ENCODE measurements at regions not wholly inside any gene's neighbourhood (a gene's known extent, or its start where the extent isn't known, plus 50 kb on each side); places are given as distances from the start of the nearest gene placed in this dataset.

DNA sequence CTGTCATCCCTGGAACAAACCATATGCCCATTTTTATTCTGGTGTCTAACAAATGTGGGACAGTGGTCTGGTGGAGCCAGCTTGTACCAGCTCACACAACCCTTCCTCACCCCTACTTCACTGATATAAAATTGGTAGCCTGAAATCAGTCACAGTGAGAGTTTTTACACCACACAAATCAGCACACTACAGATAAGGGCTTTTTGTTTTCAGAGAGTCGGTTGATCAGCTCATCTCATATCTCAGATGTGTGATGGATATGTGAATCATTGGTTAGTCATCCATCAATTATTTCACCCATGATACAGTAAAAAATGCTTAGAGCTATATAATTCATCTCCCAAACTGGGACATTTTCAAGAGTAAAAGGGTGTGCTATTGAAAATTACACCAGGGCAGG is 529.2 kb downstream of the EBF1 start:
- H3K36me3 ChIP-seq: no peaks in the 10 kb centered on the region
- H3K27ac ChIP-seq: no peak overlapping the region
- H3K4me3 ChIP-seq: no peak overlapping the region
- intact Hi-C loops (cut with DNase I): no loop called here
- no peaks in the 10 kb centered on the region for H3K4me1 ChIP-seq
- no peaks in the 10 kb centered on the region for H3K27me3 ChIP-seq (ENCODE audit: low read depth)
- ATAC-seq: no peak
- H3K9me3 ChIP-seq: no peaks in the 10 kb centered on the region
- no peak for DNase-seq
- no peak for TF ChIP-seq CTCF (IDR thresholded peaks at IDR 0.05)

GRCh38 chr5:158569534-158569933 is 530.2 kb downstream of the EBF1 start:
- no peaks in the 10 kb centered on the region for H3K36me3 ChIP-seq
- H3K9me3 ChIP-seq: no peaks in the 10 kb centered on the region
- no peaks in the 10 kb centered on the region for H3K27me3 ChIP-seq (ENCODE audit: low read depth)
- DNase-seq (no peak), ATAC-seq (no peak)
- no peaks in the 10 kb centered on the region for H3K4me1 ChIP-seq
- no peak for TF ChIP-seq CTCF (IDR thresholded peaks at IDR 0.05)
- H3K27ac ChIP-seq: no peak overlapping the region
- no peak overlapping the region for H3K4me3 ChIP-seq
- intact Hi-C loops (cut with DNase I): no loop called here

GRCh38 chr5:158565017-158565789 is 534.5 kb downstream of the EBF1 start:
- Histone ChIP-seq H3K27me3 (ENCODE audit: low read depth) (no peaks in the 10 kb centered on the region), H3K4me1 (no peaks in the 10 kb centered on the region), H3K9me3 (no peaks in the 10 kb centered on the region), H3K27ac (no peak overlapping the region), H3K36me3 (no peaks in the 10 kb centered on the region), H3K4me3 (no peak overlapping the region)
- intact Hi-C loops (cut with DNase I): no loop called here
- DNase-seq (no peak), ATAC-seq (no peak)
- no peak for TF ChIP-seq CTCF (IDR thresholded peaks at IDR 0.05)

- Histone ChIP-seq H3K9me3 (no peaks in the 10 kb centered on the region), H3K27ac (no peak overlapping the region), H3K27me3 (ENCODE audit: low read depth) (no peaks in the 10 kb centered on the region), H3K36me3 (no peaks in the 10 kb centered on the region), H3K4me3 (no peak overlapping the region), H3K4me1 (no peaks in the 10 kb centered on the region)
- ATAC-seq: no peak
- no peak for DNase-seq
- TF ChIP-seq CTCF (IDR thresholded peaks at IDR 0.05): no peak
- intact Hi-C loops (cut with DNase I): no loop called here
Observed at GRCh38 chr5:158563760-158564390, 535.8 kb downstream of the EBF1 start.

DNA sequence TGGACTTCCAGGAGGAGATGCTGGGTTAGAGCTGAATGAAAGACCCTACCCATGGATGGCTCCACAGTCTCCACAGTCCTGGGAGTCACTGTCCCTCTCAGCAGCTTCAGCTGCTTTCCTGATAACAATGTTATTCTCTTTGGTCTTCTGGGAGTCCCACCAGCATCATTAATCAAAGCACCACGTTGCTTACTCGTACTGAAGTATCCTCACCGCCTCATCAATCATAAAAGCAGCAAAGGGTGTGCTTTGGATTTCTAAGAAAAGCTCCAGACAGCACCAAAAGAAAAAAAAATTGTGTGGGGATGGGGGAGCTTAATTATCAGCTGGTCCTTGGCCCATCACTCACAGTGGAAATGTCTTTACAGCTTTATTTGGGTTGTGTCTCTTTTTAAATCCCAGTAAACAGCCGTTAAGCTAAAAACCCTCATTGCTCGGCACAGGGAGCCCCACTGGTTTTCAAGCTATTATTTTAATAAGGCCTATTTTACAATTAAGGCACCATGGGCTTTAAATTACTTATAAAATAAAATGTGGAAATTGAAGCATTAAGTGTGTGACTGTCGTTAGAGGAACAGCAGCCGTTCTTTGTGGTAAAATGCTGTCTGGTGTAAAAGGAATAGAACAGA is 538.0 kb downstream of the EBF1 start:
- no peak for ATAC-seq
- Histone ChIP-seq H3K27ac (no peak overlapping the region), H3K4me1 (no peaks in the 10 kb centered on the region), H3K9me3 (no peaks in the 10 kb centered on the region), H3K4me3 (no peak overlapping the region), H3K27me3 (ENCODE audit: low read depth) (no peaks in the 10 kb centered on the region), H3K36me3 (no peaks in the 10 kb centered on the region)
- DNase-seq: no peak
- TF ChIP-seq CTCF (IDR thresholded peaks at IDR 0.05): no peak
- intact Hi-C loops (cut with DNase I): no loop called here
